ENCODE measurements at regions not wholly inside any gene's neighbourhood (a gene's known extent, or its start where the extent isn't known, plus 50 kb on each side); places are given as distances from the start of the nearest gene placed in this dataset.

- TF ChIP-seq CTCF (IDR thresholded peaks at IDR 0.05) (no peak), REST (IDR thresholded peaks at IDR 0.05; ENCODE audit: insufficient read depth in 1 of 2, low read depth in 2 of 2, low read length in 1 of 2) (no peak), POLR2AphosphoS5 (IDR thresholded peaks at IDR 0.05; ENCODE audit: low read depth, low read length) (no peak), TCF7L2 (IDR thresholded peaks at IDR 0.05; ENCODE audit: low read depth, low read length) (no peak)
These were observed 119.5 kb upstream of the TMCO5A start for GRCh38 chr15:37814847-37815515.

All from Panc1 (cell line).